HepG2 (cell line): ENCODE measurements at regions not wholly inside any gene's neighbourhood (a gene's known extent, or its start where the extent isn't known, plus 50 kb on each side); places are given as distances from the start of the nearest gene placed in this dataset.

ENCODE experiments used
- ATAC-seq: fragments of 200-7000 bp; cut with Tn5 transposase; 3 replicates; pipeline ENCODE4 v1.9.1; 2020; ENCODE audit warnings: mild to moderate bottlenecking, moderate library complexity
- BruUV-seq: library from RNA; stranded (reverse); fragments of 400-500 nt; replicated peaks from 2 replicates; lab custom pipeline; 2021; lab: Mats Ljungman, UMichigan
- CTCF ChIA-PET: fragments of 300-600 bp; formaldehyde crosslinking; extraction: SDS; loops from one replicate; lab custom pipeline; 2021; ENCODE audit warnings: low total read pairs, inconsistent platforms, low intra/inter-chr PET ratio; lab: Yijun Ruan, JAX
- POLR2A ChIA-PET: fragments of 350-600 bp; sonication (Branson Sonifier 250); formaldehyde crosslinking; loops from one replicate; lab custom pipeline; 2020; ENCODE audit warnings: antibody characterized with exemption, inconsistent platforms; lab: Yijun Ruan, JAX
- DNase-seq: peaks from one replicate; pipeline ENCODE4 v3.0.0-alpha.2; 2015; ENCODE audit warnings: low spot score
- FAIRE-seq: peaks from 3 replicates; lab custom pipeline; 2011; peaks lifted over from hg19 to GRCh38; lab: Jason Lieb, UNC
- H2AFZ ChIP-seq: one replicate; pipeline ENCODE4 v1.6.1; 2011; ENCODE audit warnings: low read length, inconsistent platforms
- H3K27ac ChIP-seq: fragments of 300-600 bp; 3 replicates; pipeline ENCODE4 v1.8.0; 2011; ENCODE audit warnings: mixed run types, mild to moderate bottlenecking, mixed read lengths, low read length, inconsistent platforms; ENCODE audit not compliant: insufficient read depth; ENCODE audit errors: extremely low read length
- H3K27me3 ChIP-seq, 2 experiments: fragments of 200-600 bp in 1 of 2; 2 replicates in 1 of 2; 3 replicates in 1 of 2; pipeline versions ENCODE4 v1.6.0 to v1.8.0; 2011; ENCODE audit warnings: low read length in 2 of 2, mild to moderate bottlenecking in 2 of 2, moderate library complexity in 2 of 2, inconsistent platforms in 1 of 2; ENCODE audit not compliant: insufficient read depth in 2 of 2, control insufficient read depth in 1 of 2
- H3K36me3 ChIP-seq, 2 experiments: fragments of 200-600 bp in 1 of 2; replicated peaks in 1 of 2; 2 replicates in 1 of 2; 3 replicates in 1 of 2; pipeline versions ENCODE4 v1.5.1 to v1.8.0; 2011; ENCODE audit warnings: low read length in 2 of 2, inconsistent platforms in 1 of 2; ENCODE audit not compliant: insufficient read depth in 2 of 2, control insufficient read depth in 1 of 2
- H3K4me1 ChIP-seq: 2 replicates; pipeline ENCODE4 v1.5.1; 2012; ENCODE audit warnings: low read length, inconsistent platforms; ENCODE audit not compliant: insufficient read depth
- H3K4me2 ChIP-seq: 2 replicates; pipeline ENCODE4 v1.6.0; 2011; ENCODE audit warnings: low read depth, low read length, inconsistent platforms
- H3K4me3 ChIP-seq, 3 experiments: fragments of 200-600 bp in 1 of 3; sonication (generic), shearing (Covaris generic) in 1 of 3; replicated peaks in 1 of 3; 2 replicates each; pipeline ENCODE4 v1.5.1; 2011 to 2016; ENCODE audit warnings: low read length in 3 of 3, inconsistent platforms in 2 of 3, low read depth in 2 of 3, mild to moderate bottlenecking in 2 of 3, control low read depth in 1 of 3, mixed read lengths in 1 of 3; ENCODE audit not compliant: insufficient read depth in 1 of 3
- H3K79me2 ChIP-seq: one replicate; pipeline ENCODE4 v1.6.1; 2011; ENCODE audit warnings: low read length, inconsistent platforms; ENCODE audit not compliant: insufficient read depth
- H3K9ac ChIP-seq: 2 replicates; pipeline ENCODE4 v1.6.0; 2011; ENCODE audit warnings: mild to moderate bottlenecking, low read depth, low read length, inconsistent platforms; ENCODE audit not compliant: insufficient read depth
- H3K9me3 ChIP-seq: 2 replicates; pipeline ENCODE4 v1.5.1; 2012; ENCODE audit warnings: mild to moderate bottlenecking, low read length
- H4K20me1 ChIP-seq: 2 replicates; pipeline ENCODE4 v1.6.0; 2011; ENCODE audit warnings: inconsistent platforms, mild to moderate bottlenecking, low read length, moderate library complexity; ENCODE audit not compliant: insufficient read depth
- E2F5 ChIP-seq: sonication (generic); formaldehyde crosslinking; conservative IDR thresholded peaks from 2 replicates; pipeline ENCODE4 v1.4.0; 2020; ENCODE audit warnings: missing genetic modification reagents
- ETS1 ChIP-seq: sonication (generic); formaldehyde crosslinking; IDR thresholded peaks from 2 replicates; pipeline ENCODE4 v1.4.0; 2020; ENCODE audit warnings: missing genetic modification reagents
- HINFP ChIP-seq: sonication (generic); formaldehyde crosslinking; IDR thresholded peaks from 2 replicates; pipeline ENCODE4 v1.4.0; 2020; ENCODE audit warnings: low read depth, mild to moderate bottlenecking, missing genetic modification reagents
- HNRNPUL1 ChIP-seq: fragments of 200-400 bp; formaldehyde crosslinking; IDR thresholded peaks from 2 replicates; pipeline ENCODE4 v1.6.1; 2017; ENCODE audit warnings: low read depth, mild to moderate bottlenecking, low read length, moderate library complexity
- NFKBIZ ChIP-seq: IDR thresholded peaks from 2 replicates; pipeline ENCODE4 v1.6.1; 2018; ENCODE audit warnings: missing genetic modification reagents, missing compliant biosample characterization
- POLR2AphosphoS2 ChIP-seq: IDR thresholded peaks from 2 replicates; pipeline ENCODE4 v1.6.1; 2011; ENCODE audit warnings: low read depth, low read length, improper control_type of control experiment
- SIN3B ChIP-seq: fragments of 150-350 bp; IDR thresholded peaks from 2 replicates; pipeline ENCODE4 v1.6.1; 2014; ENCODE audit warnings: low read length
- SKI ChIP-seq: fragments of 450-650 bp; IDR thresholded peaks from one replicate; pipeline ENCODE4 v1.6.1; 2018; ENCODE audit warnings: mild to moderate bottlenecking; ENCODE audit not compliant: partially characterized antibody
- TSC22D2 ChIP-seq: sonication (generic); formaldehyde crosslinking; IDR thresholded peaks from 2 replicates; pipeline ENCODE4 v1.5.1; 2020; ENCODE audit warnings: missing genetic modification reagents, mild to moderate bottlenecking, borderline replicate concordance
- U2AF2 ChIP-seq: fragments of 200-400 bp; formaldehyde crosslinking; IDR thresholded peaks from 2 replicates; pipeline ENCODE4 v1.6.1; 2017; ENCODE audit warnings: low read depth, mild to moderate bottlenecking, low read length
- ZBTB43 ChIP-seq: sonication (generic); formaldehyde crosslinking; conservative IDR thresholded peaks from 2 replicates; pipeline ENCODE4 v1.4.0; 2020; ENCODE audit warnings: missing genetic modification reagents
- ZMYM3 ChIP-seq: sonication (generic); formaldehyde crosslinking; IDR thresholded peaks from 2 replicates; pipeline ENCODE4 v1.5.1; 2020; ENCODE audit warnings: mild to moderate bottlenecking, missing genetic modification reagents
- ZNF20 ChIP-seq: sonication (generic); formaldehyde crosslinking; IDR thresholded peaks from 2 replicates; pipeline ENCODE4 v1.4.0; 2020; ENCODE audit warnings: mild to moderate bottlenecking, moderate library complexity, missing genetic modification reagents
- ZNF251 ChIP-seq: sonication (generic); formaldehyde crosslinking; IDR thresholded peaks from 2 replicates; pipeline ENCODE4 v1.9.0; 2021; ENCODE audit warnings: mild to moderate bottlenecking, missing genetic modification reagents
- ZNF441 ChIP-seq: sonication (generic); formaldehyde crosslinking; IDR thresholded peaks from 2 replicates; pipeline ENCODE4 v1.7.0; 2021; ENCODE audit warnings: missing genetic modification reagents, borderline replicate concordance
- ZSCAN20 ChIP-seq: sonication (generic); formaldehyde crosslinking; IDR thresholded peaks from 2 replicates; pipeline ENCODE4 v1.4.0; 2020; ENCODE audit warnings: missing genetic modification reagents, mild to moderate bottlenecking, borderline replicate concordance
- WGBS: methylation state at CpG from one replicate; pipeline ENCODE4 v1.1.6; 2017; ENCODE audit warnings: low lambda C conversion rate; 5-methylcytosine and 5-hydroxymethylcytosine counted together
- in situ Hi-C: cut with HindIII; loops from 2 replicates; pipeline ENCODE4 v1.10.0; 2017; ENCODE audit warnings: low pct_unique_long_range_greater_than_20kb; ENCODE audit not compliant: extremely low pct_ligation_motif_present
- intact Hi-C: fragments of 100-400 bp; cut with micrococcal nuclease; formaldehyde crosslinking; loops from one replicate; pipeline ENCODE4 v1.10.0; 2022; ENCODE audit not compliant: unreplicated experiment

GRCh38 chr2:53438100-53438499, 329.5 kb upstream of the CHAC2 start:
- no peak overlapping the region for H3K4me3 ChIP-seq
- no peaks in the 10 kb centered on the region for H3K36me3 ChIP-seq
- no peak overlapping the region for H3K27ac ChIP-seq
- 0% methylated on average over 1 of the region's 1 CpG for WGBS
- FAIRE-seq (no peak), DNase-seq (no peak), ATAC-seq (no peak)
- ChIA-PET CTCF (no interaction called here), POLR2A (no interaction called here)
- H2AFZ ChIP-seq: no peak overlapping the region
- H3K79me2 ChIP-seq: no peaks in the 10 kb centered on the region
- BruUV-seq: no TSS peak
- H3K9me3 ChIP-seq: no peaks in the 10 kb centered on the region
- TF ChIP-seq ZMYM3 (CRISPR knock-in tag): no peak
- no peak for TF ChIP-seq ZSCAN20 (CRISPR knock-in tag)
- TF ChIP-seq E2F5 (CRISPR knock-in tag): no peak
- TF ChIP-seq ZNF20 (CRISPR knock-in tag): no peak
- no peak for TF ChIP-seq HNRNPUL1
- no peak for TF ChIP-seq ZNF251 (CRISPR knock-in tag)
- TF ChIP-seq NFKBIZ: no peak
- no peak for TF ChIP-seq SIN3B
- TF ChIP-seq TSC22D2 (CRISPR knock-in tag): no peak
- no peak for TF ChIP-seq U2AF2
- no peak for TF ChIP-seq ZBTB43 (CRISPR knock-in tag)
- TF ChIP-seq HINFP (CRISPR knock-in tag): no peak
- TF ChIP-seq ETS1 (CRISPR knock-in tag): no peak
- TF ChIP-seq ZNF441: no peak
- TF ChIP-seq POLR2AphosphoS2: no peak
- TF ChIP-seq SKI: no peak
- H4K20me1 ChIP-seq: no peaks in the 10 kb centered on the region
- in situ Hi-C loops (no loop called here), intact Hi-C loops (no loop called here)
- no peak overlapping the region for H3K4me2 ChIP-seq
- H3K27me3 ChIP-seq: no peaks in the 10 kb centered on the region
- no peaks in the 10 kb centered on the region for H3K4me1 ChIP-seq
- H3K9ac ChIP-seq: no peak overlapping the region
